Transverse colon (tissue), 4 donors: ENCODE measurements at regions not wholly inside any gene's neighbourhood (a gene's known extent, or its start where the extent isn't known, plus 50 kb on each side); places are given as distances from the start of the nearest gene placed in this dataset.

Source experiments
- DNase-seq: peaks from one replicate; pipeline ENCODE4 v3.0.0-alpha.2; 2019
- H3K27ac ChIP-seq, 4 donors: fragments of 200-600 bp; sonication (generic); 2 replicates each; pipeline ENCODE4 v1.5.1; 2016 to 2018; ENCODE audit warnings: inconsistent platforms in 4 of 4
- H3K27me3 ChIP-seq: fragments of 200-600 bp; sonication (generic); 2 replicates; pipeline ENCODE4 v1.5.1; 2017; ENCODE audit warnings: inconsistent platforms
- H3K36me3 ChIP-seq, 4 donors: fragments of 200-600 bp; sonication (generic); 2 replicates each; pipeline ENCODE4 v1.5.1; 2017 to 2019; ENCODE audit warnings: inconsistent platforms in 4 of 4
- H3K4me1 ChIP-seq, 4 donors: fragments of 200-600 bp; sonication (generic); 2 replicates each; pipeline ENCODE4 v1.5.1; 2017 to 2020; ENCODE audit warnings: inconsistent platforms in 4 of 4
- H3K4me3 ChIP-seq, 4 donors: fragments of 200-600 bp; sonication (generic); 1 replicate in 1 of 4; 2 replicates in 3 of 4; pipeline versions ENCODE4 v1.5.1 to v1.6.1; 2017 to 2019; ENCODE audit warnings: inconsistent platforms in 4 of 4
- H3K9me3 ChIP-seq, 2 donors: fragments of 200-600 bp; sonication (generic); 2 replicates each; pipeline ENCODE4 v1.5.1; 2017 to 2019; ENCODE audit warnings: inconsistent platforms in 2 of 2
- EP300 ChIP-seq: sonication (generic); formaldehyde crosslinking; IDR thresholded peaks from one replicate; pipeline ENCODE4 v1.6.1; 2017; ENCODE audit warnings: antibody characterized with exemption, low read depth
- POLR2A ChIP-seq: fragments of 450-650 bp; IDR thresholded peaks from one replicate; pipeline ENCODE4 v1.6.1; 2016; ENCODE audit warnings: antibody characterized with exemption, mild to moderate bottlenecking, moderate library complexity
- POLR2AphosphoS5 ChIP-seq, 3 donors: sonication (generic); formaldehyde crosslinking; IDR thresholded peaks; one replicate each; pipeline ENCODE4 v1.6.1; 2016; ENCODE audit warnings: antibody characterized with exemption in 3 of 3
- WGBS, 2 donors: methylation state at CpG; one replicate each; pipeline ENCODE4 v1.1.5; 2018; ENCODE audit warnings: low coverage in 1 of 2; 5-methylcytosine and 5-hydroxymethylcytosine counted together
- in situ Hi-C, 4 donors: fragments of 200-750 bp; cut with MboI; loops; one replicate each; pipeline versions ENCODE4 v1.15.0 to v1.15.1; 2017; ENCODE audit warnings: low sequenced_read_pairs in 3 of 4, low pct_ligation_motif_present in 1 of 4, low pct_unique_long_range_greater_than_20kb in 1 of 4
- intact Hi-C: fragments of 100-400 bp; cut with DNase I; formaldehyde crosslinking; loops from one replicate; pipeline ENCODE4 v1.15.1; 2023; ENCODE audit warnings: low total_unique reads
- TF ChIP-seq, protein P1 (sequence below), 5 experiments: fragments of 200-600 bp in 3 of 5; fragments of 450-650 bp in 2 of 5; sonication (generic) in 3 of 5; IDR thresholded peaks; 1 replicate in 2 of 5; 2 replicates in 3 of 5; pipeline ENCODE4 v1.5.1; 2016 to 2017; ENCODE audit warnings: antibody characterized with exemption in 5 of 5, inconsistent platforms in 3 of 5, mild to moderate bottlenecking in 2 of 5, moderate library complexity in 1 of 5

DNA sequence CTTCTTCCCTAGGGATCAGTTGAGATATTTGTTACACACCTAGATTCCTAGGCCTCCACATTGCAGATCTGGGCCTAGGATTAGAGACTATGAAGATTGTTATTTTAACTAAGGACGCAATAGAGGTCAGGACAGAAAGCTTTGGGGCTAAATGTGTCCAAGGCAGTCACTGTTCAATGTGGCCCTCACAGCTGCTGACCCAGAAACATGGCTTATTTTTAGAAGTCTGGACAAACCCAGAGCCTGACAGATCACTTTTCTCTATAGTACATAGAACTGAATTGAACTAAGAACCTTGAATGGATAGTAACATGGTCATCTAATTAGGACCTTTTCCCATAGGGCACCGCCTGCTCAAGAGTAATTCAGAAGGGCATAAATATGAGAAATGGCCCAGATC, 146.6 kb upstream of the AUTS2 start:
- WGBS, 2 donors = 92 to 100% methylated on average over 1 to 2 of the region's 2 CpGs
- in situ Hi-C loops = no loop called here
- TF ChIP-seq, protein P1, sequence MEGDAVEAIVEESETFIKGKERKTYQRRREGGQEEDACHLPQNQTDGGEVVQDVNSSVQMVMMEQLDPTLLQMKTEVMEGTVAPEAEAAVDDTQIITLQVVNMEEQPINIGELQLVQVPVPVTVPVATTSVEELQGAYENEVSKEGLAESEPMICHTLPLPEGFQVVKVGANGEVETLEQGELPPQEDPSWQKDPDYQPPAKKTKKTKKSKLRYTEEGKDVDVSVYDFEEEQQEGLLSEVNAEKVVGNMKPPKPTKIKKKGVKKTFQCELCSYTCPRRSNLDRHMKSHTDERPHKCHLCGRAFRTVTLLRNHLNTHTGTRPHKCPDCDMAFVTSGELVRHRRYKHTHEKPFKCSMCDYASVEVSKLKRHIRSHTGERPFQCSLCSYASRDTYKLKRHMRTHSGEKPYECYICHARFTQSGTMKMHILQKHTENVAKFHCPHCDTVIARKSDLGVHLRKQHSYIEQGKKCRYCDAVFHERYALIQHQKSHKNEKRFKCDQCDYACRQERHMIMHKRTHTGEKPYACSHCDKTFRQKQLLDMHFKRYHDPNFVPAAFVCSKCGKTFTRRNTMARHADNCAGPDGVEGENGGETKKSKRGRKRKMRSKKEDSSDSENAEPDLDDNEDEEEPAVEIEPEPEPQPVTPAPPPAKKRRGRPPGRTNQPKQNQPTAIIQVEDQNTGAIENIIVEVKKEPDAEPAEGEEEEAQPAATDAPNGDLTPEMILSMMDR (IDR thresholded peaks at IDR 0.05) = no peak
- TF ChIP-seq POLR2A (no peak), EP300 (no peak), POLR2AphosphoS5 (IDR thresholded peaks at IDR 0.05) (no peak)
- no peak overlapping the region for H3K4me3 ChIP-seq
- H3K36me3 ChIP-seq = no peaks in the 10 kb centered on the region
- H3K27ac ChIP-seq = no peak overlapping the region
- no peak for DNase-seq
- intact Hi-C loops = no loop called here
- no peaks in the 10 kb centered on the region for H3K4me1 ChIP-seq
- H3K27me3 ChIP-seq = no peaks in the 10 kb centered on the region
- no peaks in the 10 kb centered on the region for H3K9me3 ChIP-seq

DNA sequence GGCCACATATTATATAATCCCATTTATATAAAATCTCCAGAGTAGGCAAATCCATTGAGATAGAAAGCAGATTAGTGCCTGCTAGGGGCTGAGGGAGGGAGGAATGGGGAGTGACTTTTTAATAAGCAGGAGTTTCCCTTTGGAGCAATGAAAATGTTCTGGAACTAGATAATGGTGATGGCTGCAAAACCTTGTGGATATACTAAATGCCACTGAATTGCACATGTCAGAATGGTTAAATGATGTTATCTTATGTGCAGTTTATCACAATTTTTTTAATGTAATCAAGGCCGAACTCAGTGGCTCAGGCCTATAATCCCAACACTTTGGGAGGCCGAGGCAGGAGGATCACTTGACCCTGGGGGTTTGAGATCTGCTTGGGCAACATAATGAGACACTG, 145.5 kb upstream of the AUTS2 start:
- no peaks in the 10 kb centered on the region for H3K4me1 ChIP-seq
- intact Hi-C loops (no loop called here), in situ Hi-C loops (no loop called here)
- no peaks in the 10 kb centered on the region for H3K9me3 ChIP-seq
- H3K36me3 ChIP-seq = no peaks in the 10 kb centered on the region
- no peak for DNase-seq
- TF ChIP-seq EP300 = no peak
- TF ChIP-seq POLR2A = no peak
- TF ChIP-seq POLR2AphosphoS5 (IDR thresholded peaks at IDR 0.05) = no peak
- TF ChIP-seq, protein P1 (IDR thresholded peaks at IDR 0.05) = no peak
- H3K4me3 ChIP-seq = no peak overlapping the region
- WGBS, 2 donors = 88% methylated on average over 2 of the region's 2 CpGs; no CpG with 5 or more reads in 1 of the 2 donors
- H3K27me3 ChIP-seq = no peaks in the 10 kb centered on the region
- no peak overlapping the region for H3K27ac ChIP-seq

DNA sequence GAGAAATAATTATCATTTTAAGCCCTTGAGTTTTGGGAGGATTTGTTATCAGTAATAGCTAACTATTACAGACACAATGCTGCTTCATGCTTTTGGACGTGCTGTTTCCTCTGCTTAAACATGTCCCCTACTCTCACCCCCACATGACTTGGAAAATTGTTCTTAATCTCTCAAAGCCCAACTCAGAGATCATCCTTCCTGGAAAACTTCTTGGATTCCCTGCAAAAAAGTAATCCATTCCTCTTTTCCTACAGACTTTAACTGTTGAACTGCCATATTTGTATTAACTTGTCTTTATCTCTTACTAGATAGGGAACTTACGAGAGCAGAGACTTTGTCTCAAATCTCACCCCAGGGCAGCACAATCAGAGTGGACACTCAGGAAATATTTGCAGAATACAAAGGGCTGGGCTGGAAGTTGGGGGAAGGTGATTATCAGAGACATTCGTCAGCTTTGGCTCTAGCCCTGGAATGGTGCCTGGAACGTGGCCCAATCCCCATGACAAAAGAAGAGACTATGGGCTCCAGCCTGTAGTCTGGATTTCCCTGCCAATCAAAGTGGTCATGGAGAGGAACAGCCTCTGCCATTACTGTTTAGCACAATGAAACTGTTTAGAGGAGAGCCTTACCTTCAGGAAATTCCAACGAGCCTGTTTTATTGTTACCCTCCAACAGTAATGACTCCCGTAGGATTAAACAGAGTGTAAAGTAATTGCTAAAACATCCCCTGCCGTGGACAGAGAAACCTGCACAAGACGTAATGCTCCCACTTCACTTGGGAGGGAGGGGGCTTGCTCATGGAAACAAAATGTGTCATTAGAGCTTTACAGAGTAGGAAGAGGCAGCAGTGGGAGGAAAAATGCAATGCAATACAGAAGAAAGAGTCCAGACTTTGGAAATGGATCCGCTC, 140.4 kb upstream of the AUTS2 start:
- no peaks in the 10 kb centered on the region for H3K4me1 ChIP-seq
- in situ Hi-C loops (no loop called here), intact Hi-C loops (no loop called here)
- TF ChIP-seq POLR2AphosphoS5 (IDR thresholded peaks at IDR 0.05) (no peak), POLR2A (no peak), EP300 (no peak)
- TF ChIP-seq, protein P1 (IDR thresholded peaks at IDR 0.05) = no peak
- DNase-seq = no peak
- H3K27ac ChIP-seq = no peak overlapping the region
- WGBS, 2 donors = 32 to 35% methylated on average over 7 to 9 of the region's 9 CpGs
- no peaks in the 10 kb centered on the region for H3K36me3 ChIP-seq
- H3K9me3 ChIP-seq = no peaks in the 10 kb centered on the region
- H3K27me3 ChIP-seq = no peaks in the 10 kb centered on the region
- H3K4me3 ChIP-seq = no peak overlapping the region

DNA sequence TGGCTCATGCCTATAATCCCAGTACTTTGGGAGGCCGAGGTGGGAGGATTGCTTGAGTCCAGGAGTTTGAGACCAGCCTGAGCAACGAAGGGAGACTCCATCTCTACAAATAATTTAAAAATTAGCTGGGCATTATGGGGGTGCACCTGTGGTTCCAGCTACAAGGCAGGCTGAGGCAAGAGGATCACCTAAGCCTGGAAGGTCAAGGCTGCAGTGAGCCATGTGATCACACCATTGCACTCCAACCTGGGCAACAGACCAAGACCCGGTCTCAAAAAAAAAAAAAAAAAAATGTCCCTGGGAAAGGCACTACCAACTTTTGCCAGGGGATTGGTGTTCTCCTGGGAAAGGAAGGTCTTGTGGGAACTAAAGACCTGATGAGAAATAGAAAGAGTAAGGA, 134.2 kb upstream of the AUTS2 start:
- 71 to 80% methylated on average over 1 to 3 of the region's 3 CpGs for WGBS, 2 donors
- no peak for TF ChIP-seq EP300
- TF ChIP-seq POLR2A = no peak
- TF ChIP-seq, protein P1 (IDR thresholded peaks at IDR 0.05) = no peak
- no peak for TF ChIP-seq POLR2AphosphoS5 (IDR thresholded peaks at IDR 0.05)
- in situ Hi-C loops (no loop called here), intact Hi-C loops (no loop called here)
- Histone ChIP-seq H3K9me3 (no peaks in the 10 kb centered on the region), H3K36me3 (no peaks in the 10 kb centered on the region), H3K27me3 (no peaks in the 10 kb centered on the region), H3K4me1 (no peaks in the 10 kb centered on the region), H3K27ac (no peak overlapping the region), H3K4me3 (no peak overlapping the region)
- no peak for DNase-seq
